C1 segment of cervical spinal cord (tissue), 14 donors: ENCODE measurements at regions not wholly inside any gene's neighbourhood (a gene's known extent, or its start where the extent isn't known, plus 50 kb on each side); places are given as distances from the start of the nearest gene placed in this dataset.

Source experiments
- DNase-seq, 14 donors: peaks; one replicate each; lab custom pipeline; 2025; lab: John Stamatoyannopoulos, UW

- no peak for DNase-seq
Measured at GRCh38 chr3:31416980-31417379, 115.7 kb upstream of the STT3B start.

GRCh38 chr3:31417486-31417885, 115.2 kb upstream of the STT3B start:
- no peak for DNase-seq

DNA sequence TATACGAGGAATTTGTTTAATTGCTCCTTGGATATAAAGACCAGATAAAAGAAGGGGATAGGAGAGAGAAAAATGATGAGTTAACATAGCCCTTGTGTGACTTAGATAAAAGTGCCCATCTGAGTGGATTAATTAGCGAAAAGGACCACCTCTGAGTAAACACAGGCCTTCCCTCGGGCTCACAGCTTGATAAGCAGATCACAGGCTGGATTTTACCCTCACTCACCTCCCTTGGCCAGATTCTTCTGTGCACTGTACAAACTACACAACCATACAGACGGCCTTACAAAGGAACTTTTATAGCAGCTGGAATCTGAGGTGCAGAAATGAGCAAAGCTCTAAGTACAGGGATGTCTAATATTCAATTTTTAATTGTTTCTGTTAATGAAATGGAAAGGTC, 112.4 kb upstream of the STT3B start:
- DNase-seq, result no peak

DNA sequence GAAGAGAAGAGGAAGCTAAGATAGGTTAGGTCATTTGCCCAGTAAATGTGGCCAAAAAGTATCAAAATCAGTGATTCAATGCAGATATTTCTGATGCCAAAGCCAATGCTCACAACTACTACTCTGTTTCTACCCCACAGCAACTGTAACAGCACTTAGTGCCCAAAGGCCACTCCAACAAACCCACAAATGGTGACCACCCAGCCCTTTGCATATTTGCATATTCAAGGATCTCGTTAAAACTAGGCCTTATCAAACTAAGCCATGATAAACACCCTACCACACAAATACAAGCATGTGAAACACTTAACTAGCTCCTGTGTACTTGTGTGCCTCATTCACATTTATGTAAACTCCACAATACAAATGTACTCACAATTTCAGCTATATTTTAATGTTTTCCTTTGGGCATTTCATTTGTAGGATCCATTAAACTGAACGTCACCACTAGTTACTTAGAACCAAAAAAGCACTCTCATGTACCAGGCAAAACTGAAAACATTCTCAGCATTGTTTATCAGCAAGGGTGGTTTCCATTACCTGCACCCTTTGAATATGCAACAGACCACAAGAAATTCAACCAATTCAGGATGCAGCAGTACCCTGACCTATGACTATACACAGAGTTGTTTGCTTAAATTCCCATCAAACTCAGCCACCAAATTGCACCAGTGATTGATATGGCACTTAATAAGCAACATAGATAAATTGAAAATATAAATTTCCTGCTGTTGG, 111.2 kb upstream of the STT3B start:
- no peak for DNase-seq

DNA sequence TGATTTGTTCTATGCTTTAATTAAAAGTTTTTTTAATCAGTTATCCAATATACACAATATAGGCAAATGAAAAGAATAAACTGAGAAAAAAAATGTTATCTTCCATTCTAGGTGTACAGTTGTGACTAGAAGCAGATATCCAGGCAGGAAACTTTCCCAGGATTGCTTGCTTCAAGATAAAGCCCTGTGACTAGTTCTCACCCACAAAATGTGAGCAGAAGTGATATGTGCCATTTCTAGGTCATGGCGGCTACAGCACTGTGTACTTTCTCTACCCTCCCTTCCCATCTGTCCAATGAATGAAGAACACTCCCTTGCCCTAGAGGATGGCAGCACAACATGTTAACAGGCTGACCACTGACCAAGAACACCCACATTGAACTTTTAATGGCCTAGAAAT, 110.5 kb upstream of the STT3B start:
- no peak for DNase-seq

DNA sequence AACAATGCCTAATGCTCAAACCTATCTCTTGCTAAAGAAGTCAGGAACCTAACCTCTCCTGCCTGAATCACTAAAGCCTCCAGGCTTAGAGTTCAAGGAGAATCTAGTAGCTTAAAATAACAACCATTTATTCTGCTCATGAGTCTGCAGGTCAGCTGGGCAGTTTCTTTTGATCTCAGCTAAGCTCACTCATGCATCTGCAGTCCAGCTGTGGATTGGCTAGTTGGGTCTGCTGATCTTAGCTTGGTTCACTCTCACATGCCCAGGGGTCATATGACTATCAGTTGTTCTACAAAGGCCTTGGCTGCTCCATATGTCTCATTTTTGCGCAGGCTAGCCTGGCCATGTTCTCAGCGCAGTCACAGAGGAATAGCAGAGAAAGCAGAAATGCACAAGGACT, 109.2 kb upstream of the STT3B start:
- DNase-seq, result no peak

DNA sequence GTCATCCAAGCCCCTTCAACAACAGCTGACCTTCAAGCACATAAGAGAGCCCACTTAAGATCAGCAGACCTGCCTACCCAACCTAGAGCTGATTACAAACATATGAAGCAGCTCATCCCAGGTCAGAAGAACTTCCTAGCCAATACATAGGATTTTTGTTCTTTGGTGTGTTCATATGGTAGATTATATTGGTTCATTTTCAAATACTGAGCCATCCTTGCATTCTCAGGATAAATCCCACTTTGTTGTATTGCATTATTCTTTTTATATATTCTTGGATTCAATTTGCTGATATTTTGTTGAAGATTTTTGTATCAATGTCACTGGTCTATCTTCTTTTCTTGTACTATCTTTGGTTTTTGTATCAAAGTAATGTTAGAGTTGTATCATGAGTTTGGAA, 107.3 kb upstream of the STT3B start:
- DNase-seq, result no peak

- DNase-seq, result no peak
Measured at GRCh38 chr3:31427623-31428022, 105.1 kb upstream of the STT3B start.

DNA sequence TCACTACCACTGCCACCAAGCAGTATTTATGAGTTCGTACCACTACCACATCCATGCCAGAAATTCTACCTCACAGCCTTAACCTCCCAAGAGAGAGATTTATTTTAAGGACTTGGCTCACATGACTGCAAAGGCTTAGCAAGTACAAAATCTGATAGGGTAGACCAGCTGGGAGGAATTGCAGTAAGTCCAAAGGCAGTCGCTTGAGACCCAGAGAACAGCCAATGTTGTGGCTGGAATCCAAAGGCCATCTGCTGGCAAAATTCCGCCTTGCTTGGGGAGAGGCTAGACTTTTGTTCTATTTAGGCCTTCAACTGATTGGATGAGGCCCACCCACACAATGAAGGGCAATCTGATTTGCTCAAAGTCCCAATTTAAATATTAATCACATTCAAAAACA, 101.4 kb upstream of the STT3B start:
- DNase-seq, result no peak

DNA sequence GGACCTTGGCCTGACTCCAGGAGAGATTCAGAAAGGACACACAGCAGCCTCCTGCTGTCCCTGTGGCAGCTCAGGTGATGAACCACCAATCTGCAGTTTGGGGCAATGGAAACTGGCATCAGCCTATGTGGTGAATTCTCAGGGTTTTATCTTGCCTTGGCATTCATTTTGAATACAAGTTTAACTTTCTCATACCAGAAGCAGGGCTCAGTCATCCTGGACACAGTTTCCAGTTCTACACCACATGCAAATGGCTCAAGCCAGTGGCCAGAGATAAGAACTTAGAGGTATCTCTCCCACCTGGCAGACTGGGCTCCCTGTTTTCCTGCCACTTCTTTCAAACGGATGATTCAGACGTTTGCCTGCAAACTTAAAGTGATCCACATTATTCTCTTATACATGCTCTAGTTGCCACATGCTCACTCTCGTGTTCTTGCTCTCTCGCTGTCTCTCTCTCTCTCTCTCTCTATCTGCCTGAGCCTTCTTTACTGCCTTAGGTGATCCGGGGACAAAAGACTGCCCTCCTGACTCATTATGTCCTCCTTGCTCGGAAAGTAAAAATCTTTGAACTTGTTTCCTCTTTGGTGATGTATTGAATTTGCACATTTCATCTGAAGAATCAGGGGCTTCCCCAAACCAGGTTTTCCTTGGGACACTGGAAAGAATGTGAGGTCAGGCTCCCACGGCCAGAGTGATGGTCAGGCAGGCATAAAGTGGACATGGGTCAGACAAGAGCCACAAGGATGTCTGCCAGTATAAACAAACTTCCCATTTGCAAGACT, 99.6 kb upstream of the STT3B start:
- no peak for DNase-seq

DNA sequence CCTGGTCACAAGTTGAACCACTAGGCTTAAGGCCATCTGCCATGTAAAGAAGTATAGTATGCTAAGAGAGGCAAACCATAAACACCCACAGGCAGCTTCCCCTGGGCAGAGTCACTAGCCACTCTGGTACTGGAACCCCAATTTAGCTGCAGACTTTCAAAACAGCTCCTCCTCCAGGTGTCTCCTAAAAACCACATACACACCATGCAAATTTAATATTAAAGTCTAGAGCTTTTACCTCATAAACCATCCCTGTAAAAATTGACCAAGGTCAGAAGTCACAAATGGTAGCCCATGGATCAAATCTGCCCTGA, 99.1 kb upstream of the STT3B start:
- DNase-seq, result no peak

DNA sequence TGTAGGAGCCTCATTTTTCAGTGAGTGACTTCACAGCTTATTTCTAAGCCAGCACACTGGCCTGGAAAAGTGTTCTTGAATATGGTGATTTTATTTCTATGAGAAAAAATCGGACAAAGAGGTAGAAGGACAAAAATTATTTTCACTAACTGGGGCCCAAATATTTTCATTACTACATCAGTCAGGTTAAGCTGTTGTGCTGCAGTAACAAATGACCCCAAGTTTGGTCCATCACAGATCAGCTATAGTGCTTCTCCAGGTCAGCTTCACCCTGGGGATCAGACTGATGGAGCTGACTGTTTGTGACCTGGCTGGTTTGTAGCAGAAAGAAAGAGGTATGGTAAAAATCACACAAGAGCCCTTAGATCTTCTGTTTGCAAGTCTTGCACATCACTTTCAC, 97.9 kb upstream of the STT3B start:
- no peak for DNase-seq

GRCh38 chr3:31436830-31437229, 95.9 kb upstream of the STT3B start:
- no peak for DNase-seq

- no peak for DNase-seq
Measured at GRCh38 chr3:31438742-31439141, 94.0 kb upstream of the STT3B start.

GRCh38 chr3:31439890-31440750, 92.6 kb upstream of the STT3B start:
- no peak for DNase-seq

- DNase-seq, result no peak
Measured at GRCh38 chr3:31440878-31441277, 91.8 kb upstream of the STT3B start.

GRCh38 chr3:31442755-31443154, 90.0 kb upstream of the STT3B start:
- no peak for DNase-seq

GRCh38 chr3:31444220-31445142, 88.2 kb upstream of the STT3B start:
- DNase-seq, result no peak

GRCh38 chr3:31445701-31446100, 87.0 kb upstream of the STT3B start:
- DNase-seq, result no peak

DNA sequence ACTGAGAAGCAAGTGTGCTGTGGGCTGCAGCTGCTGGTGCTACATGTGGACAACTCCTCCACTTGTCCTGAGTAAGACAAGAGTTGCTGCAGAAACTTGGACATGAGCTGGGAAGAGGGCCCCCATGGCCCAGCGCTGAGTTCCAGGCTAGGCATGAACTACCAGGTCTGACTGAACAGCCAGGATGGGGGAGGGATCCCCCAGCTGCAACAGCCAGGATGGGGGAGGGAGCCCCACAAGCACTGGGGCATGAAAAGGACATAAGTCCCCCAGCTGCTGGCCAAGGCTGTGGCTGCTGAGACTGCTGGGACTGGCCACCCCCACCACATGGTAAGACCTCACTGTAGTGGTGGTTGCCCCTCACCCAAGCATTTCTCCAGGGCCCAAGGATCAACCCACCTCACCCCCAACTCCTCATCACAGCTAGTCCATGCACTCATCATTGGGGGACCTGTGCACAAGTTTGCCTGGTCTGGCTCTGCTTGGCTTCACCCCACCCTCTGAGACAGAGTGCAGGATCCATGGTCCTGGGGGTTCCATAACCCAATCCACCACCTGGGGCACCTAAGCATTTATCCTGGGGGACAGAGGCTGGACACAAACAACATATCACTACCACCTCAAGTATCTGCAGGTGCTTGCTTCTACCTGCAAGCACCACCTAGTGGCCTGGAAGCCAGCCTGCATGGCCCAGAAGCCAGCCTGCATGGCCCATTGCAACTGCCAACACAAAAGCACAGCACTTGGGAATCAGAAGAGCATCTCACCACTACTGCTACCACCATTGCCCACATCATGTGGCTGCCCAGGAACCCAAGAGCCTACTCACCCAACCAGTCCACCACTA, 84.5 kb upstream of the STT3B start:
- no peak for DNase-seq

- DNase-seq, result no peak
Measured at GRCh38 chr3:31448882-31449243, 83.9 kb upstream of the STT3B start.
